ENCODE measurements at regions not wholly inside any gene's neighbourhood (a gene's known extent, or its start where the extent isn't known, plus 50 kb on each side); places are given as distances from the start of the nearest gene placed in this dataset.

GRCh38 chr21:22556829-22557228 lies 1558.6 kb downstream of the NCAM2 start:
- no peaks in the 10 kb centered on the region for H3K9me3 ChIP-seq (ENCODE audit: insufficient read depth in 2 of 2, low read depth in 1 of 2, low read length in 1 of 2)
- no peaks in the 10 kb centered on the region for H3K4me1 ChIP-seq (replicated peaks in 1 of 4; ENCODE audit: control insufficient read depth in 3 of 4, insufficient read depth in 4 of 4, low read length in 3 of 4)
- H3K56ac ChIP-seq (replicated peaks; ENCODE audit: insufficient read length, low read depth, low read length): no peak overlapping the region
- DNase-seq (ENCODE audit: low read depth in 1 of 2, low spot score in 2 of 2): no peak
- no peak overlapping the region for H4K8ac ChIP-seq (ENCODE audit: extremely low read depth, insufficient read depth, low read length)
- no peak overlapping the region for H2BK120ac ChIP-seq (replicated peaks; ENCODE audit: low read depth, low read length)
- no peak overlapping the region for H4K91ac ChIP-seq (replicated peaks; ENCODE audit: insufficient read length, low read length)
- H3K23me2 ChIP-seq (ENCODE audit: low read depth, low read length): no peaks in the 10 kb centered on the region
- no peak overlapping the region for H2BK20ac ChIP-seq (ENCODE audit: low read length)
- H2AFZ ChIP-seq (ENCODE audit: low read length): no peak overlapping the region
- H4K5ac ChIP-seq (ENCODE audit: insufficient read length, low read depth, low read length): no peak overlapping the region
- H3K4ac ChIP-seq (replicated peaks; ENCODE audit: insufficient read length, low read depth, low read length): no peak overlapping the region
- H3K4me2 ChIP-seq (ENCODE audit: insufficient read depth in 1 of 2, low read depth in 2 of 2, low read length in 2 of 2): no peak overlapping the region
- H3K14ac ChIP-seq (ENCODE audit: insufficient read length): no peak overlapping the region
- no peak overlapping the region for H2AK5ac ChIP-seq (ENCODE audit: low read depth, low read length)
- H3K27ac ChIP-seq (ENCODE audit: low read depth, low read length): no peak overlapping the region
- no peak overlapping the region for H3K18ac ChIP-seq (ENCODE audit: extremely low read depth, low read length)
- H4K20me1 ChIP-seq (replicated peaks in 1 of 2; ENCODE audit: control insufficient read depth in 1 of 2, insufficient read depth in 2 of 2, low read length in 2 of 2): no peaks in the 10 kb centered on the region
- POLR2A ChIA-PET (ENCODE audit: partially characterized antibody): no interaction called here
- H3K23ac ChIP-seq (ENCODE audit: insufficient read length): no peak overlapping the region
- no peaks in the 10 kb centered on the region for H3K27me3 ChIP-seq (replicated peaks in 1 of 4; ENCODE audit: control insufficient read depth in 3 of 4, extremely low read depth in 1 of 4, insufficient read depth in 3 of 4, low read length in 3 of 4)
- FAIRE-seq: no peak
- H2BK5ac ChIP-seq (ENCODE audit: low read depth, low read length): no peak overlapping the region
- no peak overlapping the region for H2BK15ac ChIP-seq (ENCODE audit: low read length)
- H3K79me2 ChIP-seq (ENCODE audit: control insufficient read depth in 1 of 2, insufficient read depth in 2 of 2, low read length in 2 of 2): no peaks in the 10 kb centered on the region
- H3K36me3 ChIP-seq (ENCODE audit: control insufficient read depth in 2 of 4, insufficient read depth in 4 of 4, low read length in 3 of 4): no peaks in the 10 kb centered on the region
- no peak overlapping the region for H2BK12ac ChIP-seq (ENCODE audit: low read depth, low read length)
- H3K9ac ChIP-seq (replicated peaks in 1 of 4; ENCODE audit: extremely low read depth in 1 of 4, low read depth in 3 of 4, low read length in 3 of 4): no peak overlapping the region
- no peaks in the 10 kb centered on the region for H3K79me1 ChIP-seq (ENCODE audit: low read depth, low read length)
- H3K4me3 ChIP-seq (ENCODE audit: extremely low read depth in 1 of 4, insufficient read depth in 2 of 4, low read depth in 3 of 4, low read length in 4 of 4): no peak overlapping the region
- CTCF ChIA-PET (ENCODE audit: partially characterized antibody): no interaction called here
- TF ChIP-seq CHD1 (IDR thresholded peaks at IDR 0.05; ENCODE audit: low read depth, low read length) (no peak), SIN3A (conservative IDR thresholded peaks at IDR 0.05 in 1 of 2, IDR thresholded peaks at IDR 0.05 in 1 of 2; ENCODE audit: low read depth in 1 of 2, low read length in 2 of 2) (no peak), NRF1 (IDR thresholded peaks at IDR 0.05; ENCODE audit: low read depth, low read length) (no peak)

Measured in H1 (cell line).